Prostate gland (tissue), 2 donors: ENCODE measurements at regions not wholly inside any gene's neighbourhood (a gene's known extent, or its start where the extent isn't known, plus 50 kb on each side); places are given as distances from the start of the nearest gene placed in this dataset.

Source experiments
- POLR2AphosphoS5 ChIP-seq: sonication (generic); formaldehyde crosslinking; IDR thresholded peaks from one replicate; pipeline ENCODE4 v1.6.1; 2017; ENCODE audit warnings: antibody characterized with exemption
- TF ChIP-seq, protein P1 (sequence below), 4 experiments: fragments of 200-600 bp in 2 of 4; fragments of 450-650 bp in 2 of 4; sonication (generic) in 2 of 4; IDR thresholded peaks; 1 replicate in 3 of 4; 2 replicates in 1 of 4; pipeline ENCODE4 v1.5.1; 2016 to 2019; ENCODE audit warnings: antibody characterized with exemption in 4 of 4, mild to moderate bottlenecking in 2 of 4, moderate library complexity in 2 of 4

DNA sequence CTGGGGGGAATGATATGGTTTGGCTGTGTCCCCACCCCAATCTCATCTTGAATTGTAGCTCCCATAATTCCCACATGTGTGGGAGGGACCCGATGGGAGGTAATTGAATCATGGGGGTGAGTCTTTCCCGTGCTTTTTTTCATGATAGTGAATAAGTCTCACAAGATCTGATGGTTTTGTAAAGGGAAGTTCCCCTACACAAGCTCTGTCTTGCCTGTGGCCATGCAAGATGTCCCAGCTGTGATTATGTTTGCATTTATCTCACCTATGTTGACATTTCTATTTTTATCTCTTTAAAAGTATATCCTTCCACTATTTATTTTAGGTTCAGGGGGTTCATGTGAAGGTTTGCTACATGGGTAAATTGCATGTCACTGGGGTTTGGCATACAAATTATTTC is 323.9 kb upstream of the GLI3 start:
- TF ChIP-seq, protein P1, sequence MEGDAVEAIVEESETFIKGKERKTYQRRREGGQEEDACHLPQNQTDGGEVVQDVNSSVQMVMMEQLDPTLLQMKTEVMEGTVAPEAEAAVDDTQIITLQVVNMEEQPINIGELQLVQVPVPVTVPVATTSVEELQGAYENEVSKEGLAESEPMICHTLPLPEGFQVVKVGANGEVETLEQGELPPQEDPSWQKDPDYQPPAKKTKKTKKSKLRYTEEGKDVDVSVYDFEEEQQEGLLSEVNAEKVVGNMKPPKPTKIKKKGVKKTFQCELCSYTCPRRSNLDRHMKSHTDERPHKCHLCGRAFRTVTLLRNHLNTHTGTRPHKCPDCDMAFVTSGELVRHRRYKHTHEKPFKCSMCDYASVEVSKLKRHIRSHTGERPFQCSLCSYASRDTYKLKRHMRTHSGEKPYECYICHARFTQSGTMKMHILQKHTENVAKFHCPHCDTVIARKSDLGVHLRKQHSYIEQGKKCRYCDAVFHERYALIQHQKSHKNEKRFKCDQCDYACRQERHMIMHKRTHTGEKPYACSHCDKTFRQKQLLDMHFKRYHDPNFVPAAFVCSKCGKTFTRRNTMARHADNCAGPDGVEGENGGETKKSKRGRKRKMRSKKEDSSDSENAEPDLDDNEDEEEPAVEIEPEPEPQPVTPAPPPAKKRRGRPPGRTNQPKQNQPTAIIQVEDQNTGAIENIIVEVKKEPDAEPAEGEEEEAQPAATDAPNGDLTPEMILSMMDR (IDR thresholded peaks at IDR 0.05) = no peak
- no peak for TF ChIP-seq POLR2AphosphoS5
